ENCODE measurements at regions not wholly inside any gene's neighbourhood (a gene's known extent, or its start where the extent isn't known, plus 50 kb on each side); places are given as distances from the start of the nearest gene placed in this dataset.

DNA sequence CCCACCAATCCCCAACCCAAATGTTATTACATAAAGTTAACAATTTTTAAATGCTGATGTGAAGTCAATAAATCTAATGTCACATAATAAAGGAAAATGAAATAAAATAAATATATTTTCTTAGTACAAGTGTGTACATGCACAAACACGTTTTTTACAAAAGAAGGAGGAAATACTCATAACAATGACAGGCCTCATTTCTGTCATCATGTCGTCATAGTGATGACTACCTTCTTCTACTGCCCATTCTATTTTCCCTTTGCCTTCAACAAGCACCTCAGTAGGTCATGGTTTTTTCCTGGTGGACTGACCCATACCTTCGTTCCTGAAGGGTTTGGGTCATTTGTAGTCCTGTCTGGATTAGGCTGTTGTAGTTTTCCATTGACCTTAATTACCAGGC is 185.3 kb upstream of the IPO5 start:
- TF ChIP-seq, protein P1, sequence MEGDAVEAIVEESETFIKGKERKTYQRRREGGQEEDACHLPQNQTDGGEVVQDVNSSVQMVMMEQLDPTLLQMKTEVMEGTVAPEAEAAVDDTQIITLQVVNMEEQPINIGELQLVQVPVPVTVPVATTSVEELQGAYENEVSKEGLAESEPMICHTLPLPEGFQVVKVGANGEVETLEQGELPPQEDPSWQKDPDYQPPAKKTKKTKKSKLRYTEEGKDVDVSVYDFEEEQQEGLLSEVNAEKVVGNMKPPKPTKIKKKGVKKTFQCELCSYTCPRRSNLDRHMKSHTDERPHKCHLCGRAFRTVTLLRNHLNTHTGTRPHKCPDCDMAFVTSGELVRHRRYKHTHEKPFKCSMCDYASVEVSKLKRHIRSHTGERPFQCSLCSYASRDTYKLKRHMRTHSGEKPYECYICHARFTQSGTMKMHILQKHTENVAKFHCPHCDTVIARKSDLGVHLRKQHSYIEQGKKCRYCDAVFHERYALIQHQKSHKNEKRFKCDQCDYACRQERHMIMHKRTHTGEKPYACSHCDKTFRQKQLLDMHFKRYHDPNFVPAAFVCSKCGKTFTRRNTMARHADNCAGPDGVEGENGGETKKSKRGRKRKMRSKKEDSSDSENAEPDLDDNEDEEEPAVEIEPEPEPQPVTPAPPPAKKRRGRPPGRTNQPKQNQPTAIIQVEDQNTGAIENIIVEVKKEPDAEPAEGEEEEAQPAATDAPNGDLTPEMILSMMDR (IDR thresholded peaks at IDR 0.05; ENCODE audit: low read length), result no peak
- no peak for TF ChIP-seq EZH2 (IDR thresholded peaks at IDR 0.05; ENCODE audit: borderline replicate concordance, low read length)

Data from OCI-LY1 (cell line).